Urinary bladder (tissue), 3 donors: ENCODE measurements at regions not wholly inside any gene's neighbourhood (a gene's known extent, or its start where the extent isn't known, plus 50 kb on each side); places are given as distances from the start of the nearest gene placed in this dataset.

Source experiments
- DNase-seq: peaks from one replicate; pipeline ENCODE4 v3.0.0-alpha.2; 2015; ENCODE audit errors: extremely low spot score
- H3K27ac ChIP-seq: one replicate; pipeline ENCODE4 v1.5.1; 2013; ENCODE audit warnings: low read depth, mild to moderate bottlenecking, moderate library complexity
- H3K36me3 ChIP-seq: one replicate; pipeline ENCODE4 v1.6.1; 2013; ENCODE audit warnings: mild to moderate bottlenecking, moderate library complexity; ENCODE audit not compliant: insufficient read depth
- H3K4me1 ChIP-seq: one replicate; pipeline ENCODE4 v1.6.1; 2013; ENCODE audit warnings: mild to moderate bottlenecking, moderate library complexity; ENCODE audit not compliant: insufficient read depth
- H3K4me3 ChIP-seq: one replicate; pipeline ENCODE4 v1.5.1; 2013; ENCODE audit warnings: low read depth, low read length
- WGBS: extraction: QIAGEN DNeasy Blood & Tissue Kit; methylation state at CpG from one replicate; pipeline ENCODE4 v1.1.7; 2013; 5-methylcytosine and 5-hydroxymethylcytosine counted together
- donor health status: healthy with polysubstance abuse.
- donor health status: healthy.

GRCh38 chr13:26966701-26967080 is 204.9 kb downstream of the USP12 start:
- Histone ChIP-seq H3K27ac (no peak overlapping the region), H3K4me1 (no peaks in the 10 kb centered on the region), H3K4me3 (no peak overlapping the region), H3K36me3 (no peaks in the 10 kb centered on the region)
- DNase-seq, result no peak
- WGBS, result 70% methylated on average over 4 of the region's 4 CpGs

GRCh38 chr13:26965952-26966700 is 205.5 kb downstream of the USP12 start:
- H3K36me3 ChIP-seq, result no peaks in the 10 kb centered on the region
- H3K4me3 ChIP-seq, result no peak overlapping the region
- H3K4me1 ChIP-seq, result no peaks in the 10 kb centered on the region
- no peak overlapping the region for H3K27ac ChIP-seq
- 43% methylated on average over 22 of the region's 22 CpGs for WGBS
- no peak for DNase-seq

GRCh38 chr13:26964278-26965250 is 204.0 kb upstream of the GPR12 start:
- H3K36me3 ChIP-seq, result no peaks in the 10 kb centered on the region
- 76% methylated on average over 16 of the region's 16 CpGs for WGBS
- no peak for DNase-seq
- no peak overlapping the region for H3K27ac ChIP-seq
- no peaks in the 10 kb centered on the region for H3K4me1 ChIP-seq
- H3K4me3 ChIP-seq, result no peak overlapping the region

GRCh38 chr13:26962671-26963070 is 202.1 kb upstream of the GPR12 start:
- Histone ChIP-seq H3K4me1 (no peaks in the 10 kb centered on the region), H3K36me3 (no peaks in the 10 kb centered on the region), H3K27ac (no peak overlapping the region), H3K4me3 (no peak overlapping the region)
- 98% methylated on average over 2 of the region's 2 CpGs for WGBS
- no peak for DNase-seq

GRCh38 chr13:26961890-26962615 is 201.5 kb upstream of the GPR12 start:
- DNase-seq, result no peak
- no peak overlapping the region for H3K27ac ChIP-seq
- H3K36me3 ChIP-seq, result no peaks in the 10 kb centered on the region
- WGBS, result 84% methylated on average over 17 of the region's 17 CpGs
- H3K4me1 ChIP-seq, result no peaks in the 10 kb centered on the region
- H3K4me3 ChIP-seq, result no peak overlapping the region

GRCh38 chr13:26957182-26957581 is 196.6 kb upstream of the GPR12 start:
- WGBS, result 55% methylated on average over 1 of the region's 1 CpG
- Histone ChIP-seq H3K36me3 (no peaks in the 10 kb centered on the region), H3K27ac (no peak overlapping the region), H3K4me3 (no peak overlapping the region), H3K4me1 (no peaks in the 10 kb centered on the region)
- no peak for DNase-seq

- Histone ChIP-seq H3K36me3 (no peaks in the 10 kb centered on the region), H3K27ac (no peak overlapping the region), H3K4me3 (no peak overlapping the region), H3K4me1 (no peaks in the 10 kb centered on the region)
- 20% methylated on average over 10 of the region's 10 CpGs for WGBS
- DNase-seq, result no peak
Observed at GRCh38 chr13:26956522-26957142, 196.0 kb upstream of the GPR12 start.

- Histone ChIP-seq H3K27ac (no peak overlapping the region), H3K4me1 (no peaks in the 10 kb centered on the region), H3K36me3 (no peaks in the 10 kb centered on the region), H3K4me3 (no peak overlapping the region)
- no peak for DNase-seq
- 88% methylated on average over 4 of the region's 4 CpGs for WGBS
Observed at GRCh38 chr13:26954976-26955375, 194.4 kb upstream of the GPR12 start.

- Histone ChIP-seq H3K27ac (no peak overlapping the region), H3K36me3 (no peaks in the 10 kb centered on the region), H3K4me3 (no peak overlapping the region), H3K4me1 (no peaks in the 10 kb centered on the region)
- WGBS, result 76% methylated on average over 5 of the region's 5 CpGs
- no peak for DNase-seq
Observed at GRCh38 chr13:26953291-26953690, 192.7 kb upstream of the GPR12 start.

GRCh38 chr13:26952551-26953143 is 192.1 kb upstream of the GPR12 start:
- DNase-seq, result no peak
- H3K36me3 ChIP-seq, result no peaks in the 10 kb centered on the region
- H3K27ac ChIP-seq, result no peak overlapping the region
- no peak overlapping the region for H3K4me3 ChIP-seq
- no peaks in the 10 kb centered on the region for H3K4me1 ChIP-seq
- WGBS, result 94% methylated on average over 12 of the region's 12 CpGs

- no peaks in the 10 kb centered on the region for H3K4me1 ChIP-seq
- H3K4me3 ChIP-seq, result no peak overlapping the region
- no peaks in the 10 kb centered on the region for H3K36me3 ChIP-seq
- no peak for DNase-seq
- WGBS, result 77% methylated on average over 12 of the region's 12 CpGs
- H3K27ac ChIP-seq, result no peak overlapping the region
Observed at GRCh38 chr13:26951581-26952177, 191.1 kb upstream of the GPR12 start.

- 88% methylated on average over 17 of the region's 17 CpGs for WGBS
- DNase-seq, result no peak
- Histone ChIP-seq H3K4me1 (no peaks in the 10 kb centered on the region), H3K4me3 (no peak overlapping the region), H3K27ac (no peak overlapping the region), H3K36me3 (no peaks in the 10 kb centered on the region)
Observed at GRCh38 chr13:26950968-26951367, 190.4 kb upstream of the GPR12 start.

GRCh38 chr13:26950546-26950945 is 190.0 kb upstream of the GPR12 start:
- no peaks in the 10 kb centered on the region for H3K4me1 ChIP-seq
- H3K36me3 ChIP-seq, result no peaks in the 10 kb centered on the region
- H3K27ac ChIP-seq, result no peak overlapping the region
- 64% methylated on average over 10 of the region's 10 CpGs for WGBS
- H3K4me3 ChIP-seq, result no peak overlapping the region
- DNase-seq, result no peak
